SHP77 treated with DMSO at 0.1 percent for 48 hours (cell line): ENCODE measurements at regions not wholly inside any gene's neighbourhood (a gene's known extent, or its start where the extent isn't known, plus 50 kb on each side); places are given as distances from the start of the nearest gene placed in this dataset.
A peak's percentile ranks its signal among the peaks of the same experiment; 100 is the strongest.

Experiments
- DNase-seq: peaks from one replicate; lab custom pipeline; 2025; lab: John Stamatoyannopoulos, UW

DNA sequence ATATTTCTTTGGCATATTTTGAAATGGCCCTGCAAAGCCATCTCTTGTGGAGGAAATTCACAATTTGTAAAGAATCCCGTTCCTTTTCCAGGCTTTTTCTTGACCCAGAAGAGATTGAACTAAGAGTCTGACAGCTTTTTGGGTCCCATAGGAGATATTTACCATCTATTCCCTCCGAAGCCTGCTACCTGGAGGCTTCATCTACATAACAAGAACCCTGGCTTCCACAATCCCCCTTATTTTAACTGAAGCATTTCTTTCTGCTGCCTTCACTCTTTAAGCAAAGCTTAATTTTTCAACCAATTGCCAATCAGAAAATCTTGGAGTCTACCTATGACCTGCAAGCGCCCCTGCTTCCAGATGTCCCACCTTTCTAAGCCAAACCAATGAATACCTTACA, 248.1 kb upstream of the GADL1 start:
- DNase-seq, result no peak

GRCh38 chr3:31145062-31145461, 250.6 kb upstream of the GADL1 start:
- no peak for DNase-seq

DNA sequence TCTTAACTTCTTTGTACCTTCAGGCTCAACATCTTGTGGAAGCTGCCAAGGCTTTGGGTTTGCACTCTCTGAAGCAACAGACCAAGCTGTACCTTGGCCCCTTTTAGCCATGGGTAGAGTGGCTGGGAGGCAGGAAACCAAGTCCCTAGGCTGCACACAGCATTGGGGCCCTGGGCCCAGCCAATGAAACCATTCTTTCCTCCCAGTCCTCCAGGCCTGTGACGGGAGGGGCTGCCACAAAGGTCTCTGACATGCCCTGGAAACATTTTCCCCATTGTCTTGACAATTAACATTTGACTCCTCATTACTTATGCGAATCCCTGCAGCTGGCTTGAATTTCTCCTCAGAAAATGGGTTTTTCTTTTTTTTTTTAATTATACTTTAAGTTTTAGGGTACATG, 253.1 kb upstream of the GADL1 start:
- no peak for DNase-seq

GRCh38 chr3:31157047-31157694, 262.7 kb upstream of the GADL1 start:
- no peak for DNase-seq

GRCh38 chr3:31157893-31158620, 263.6 kb upstream of the GADL1 start:
- peak; percentile 46 for DNase-seq

- DNase-seq, result no peak
Observed at GRCh38 chr3:31159331-31160039, 265.0 kb upstream of the GADL1 start.

DNA sequence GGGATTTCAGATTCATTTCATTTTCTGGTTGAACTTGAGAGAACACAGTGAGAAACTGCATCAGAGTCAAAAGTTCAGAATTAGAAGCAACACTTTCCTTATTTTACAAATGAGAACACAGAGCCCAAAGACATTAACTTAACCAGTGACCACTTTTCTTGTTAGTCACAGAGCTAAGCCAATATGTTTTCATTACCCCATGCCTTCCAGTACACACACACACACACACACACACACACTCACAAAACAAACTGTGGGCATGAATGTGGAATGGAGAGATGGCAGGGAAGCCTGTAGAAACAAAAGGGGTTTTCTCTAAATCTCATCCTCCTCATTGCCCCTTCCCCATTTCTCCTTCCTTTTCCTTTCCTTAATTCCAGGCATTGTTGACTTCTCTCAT, 267.4 kb upstream of the GADL1 start:
- DNase-seq, result no peak

- DNase-seq, result no peak
Observed at GRCh38 chr3:31164381-31164780, 269.9 kb upstream of the GADL1 start.

GRCh38 chr3:31165399-31165860, 271.0 kb upstream of the GADL1 start:
- no peak for DNase-seq

- DNase-seq, result no peak
Observed at GRCh38 chr3:31166249-31166885, 271.9 kb upstream of the GADL1 start.

- no peak for DNase-seq
Observed at GRCh38 chr3:31167666-31168065, 273.2 kb upstream of the GADL1 start.

DNA sequence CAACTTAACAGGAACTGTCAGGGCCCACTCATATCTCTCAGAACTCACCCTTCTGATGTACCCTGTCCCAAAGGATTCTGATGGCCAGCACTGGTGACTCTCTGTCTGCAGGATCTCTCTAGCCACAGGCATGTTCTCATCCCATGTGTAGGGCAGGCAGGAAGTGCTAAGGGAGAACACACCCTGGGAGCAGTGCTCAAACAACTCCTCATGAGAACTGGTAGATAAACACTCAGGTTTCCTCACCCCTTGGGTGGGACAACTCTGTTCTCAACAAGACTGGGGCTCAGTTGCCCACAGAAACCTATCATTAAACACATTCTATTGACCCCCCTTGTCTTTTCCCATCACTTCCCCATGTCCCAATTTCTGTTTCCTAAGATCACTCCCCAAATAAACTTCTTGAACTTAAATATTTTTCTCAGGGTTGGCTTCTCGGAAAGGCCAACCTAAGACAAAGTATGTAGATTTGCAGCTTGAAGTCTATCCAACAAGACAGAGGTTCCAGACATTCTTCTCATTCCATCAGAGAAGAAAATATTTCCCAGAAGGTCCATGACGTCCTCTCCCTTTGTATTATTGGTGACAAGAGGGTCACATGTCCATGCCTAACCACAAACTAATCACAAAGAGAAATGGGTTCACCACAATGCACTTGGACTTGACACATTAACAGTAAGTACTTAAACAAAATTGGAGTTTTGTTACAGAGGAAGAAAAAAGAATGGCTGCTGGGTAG, 276.6 kb upstream of the GADL1 start:
- DNase-seq, result no peak

DNA sequence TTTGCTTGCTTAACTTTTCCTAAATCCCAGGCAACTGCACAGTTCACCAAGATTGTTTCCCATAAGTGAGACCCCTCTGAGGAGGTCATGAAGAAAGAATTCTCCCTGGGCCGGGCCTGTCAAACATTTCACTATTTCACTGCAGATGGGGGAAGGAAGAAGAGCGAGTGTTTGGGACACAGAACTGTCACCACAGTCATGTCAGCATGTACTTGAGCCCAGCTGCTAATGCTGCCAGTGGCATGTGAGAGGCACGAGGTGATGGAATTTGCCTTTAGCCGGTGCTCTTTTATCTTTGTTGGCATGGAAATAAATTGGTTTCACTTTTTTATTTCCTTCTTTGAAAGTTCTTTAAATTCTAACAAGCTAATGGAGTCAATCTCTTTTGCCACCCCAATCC, 277.9 kb upstream of the GADL1 start:
- no peak for DNase-seq

- DNase-seq, result no peak
Observed at GRCh38 chr3:31173118-31173718, 278.8 kb upstream of the GADL1 start.

- DNase-seq, result no peak
Observed at GRCh38 chr3:31174079-31174478, 279.6 kb upstream of the GADL1 start.

DNA sequence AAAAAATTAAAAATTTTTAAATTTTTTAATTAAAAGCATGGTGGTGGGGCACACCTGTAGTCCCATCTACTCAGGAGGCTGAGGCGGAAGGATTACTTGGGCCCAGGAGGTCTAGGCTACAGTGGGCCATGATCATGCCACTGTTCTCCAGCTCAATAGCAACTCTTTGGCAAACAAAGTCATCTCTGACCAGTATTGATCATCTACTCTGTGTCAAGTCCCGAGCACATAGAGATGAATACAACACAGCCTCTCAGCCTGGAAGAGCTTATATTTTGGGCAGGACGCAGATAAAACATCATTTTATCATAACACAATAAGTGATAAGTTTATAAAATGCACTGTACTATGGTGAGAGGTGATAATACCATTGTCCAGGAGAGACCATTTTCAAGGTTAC, 281.6 kb upstream of the GADL1 start:
- no peak for DNase-seq

DNA sequence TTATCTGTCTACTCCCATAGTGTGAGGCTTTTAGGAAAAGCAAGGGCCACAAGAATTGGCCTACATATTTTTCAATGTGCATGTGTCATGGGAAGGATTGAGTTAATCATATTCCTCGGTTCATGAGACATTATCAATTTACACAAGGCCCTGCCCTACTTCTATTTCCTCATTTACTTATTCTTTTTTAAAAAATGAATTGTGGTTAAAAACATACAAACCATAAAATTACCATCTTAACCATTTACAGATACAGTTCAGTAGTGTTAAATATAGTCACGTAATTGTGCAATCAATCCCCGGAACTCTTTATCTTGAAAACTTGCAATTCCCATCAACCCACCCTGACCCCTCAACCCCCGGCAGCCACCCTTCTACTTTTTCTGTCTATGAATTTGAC, 284.0 kb upstream of the GADL1 start:
- DNase-seq, result no peak

DNA sequence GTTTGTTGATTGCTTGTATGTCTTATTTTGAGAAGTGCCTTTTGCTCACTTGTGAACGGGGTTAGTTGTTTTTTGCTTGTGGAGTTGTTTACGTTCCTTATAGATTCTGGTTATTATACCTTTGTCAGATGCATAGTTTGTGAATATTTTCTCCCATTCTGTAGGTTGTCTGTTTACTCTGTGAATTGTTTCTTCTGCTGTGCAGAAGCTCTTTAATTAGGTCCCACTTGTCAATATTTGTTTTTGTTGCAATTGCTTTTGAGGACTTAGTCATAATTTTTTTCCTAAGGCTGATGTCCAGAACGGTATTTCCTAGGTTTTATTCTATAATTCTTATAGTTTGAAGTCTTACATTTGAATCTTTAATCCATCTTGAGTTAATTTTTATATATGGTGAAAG, 285.3 kb upstream of the GADL1 start:
- DNase-seq, result no peak

- no peak for DNase-seq
Observed at GRCh38 chr3:31180274-31180673, 285.8 kb upstream of the GADL1 start.

DNA sequence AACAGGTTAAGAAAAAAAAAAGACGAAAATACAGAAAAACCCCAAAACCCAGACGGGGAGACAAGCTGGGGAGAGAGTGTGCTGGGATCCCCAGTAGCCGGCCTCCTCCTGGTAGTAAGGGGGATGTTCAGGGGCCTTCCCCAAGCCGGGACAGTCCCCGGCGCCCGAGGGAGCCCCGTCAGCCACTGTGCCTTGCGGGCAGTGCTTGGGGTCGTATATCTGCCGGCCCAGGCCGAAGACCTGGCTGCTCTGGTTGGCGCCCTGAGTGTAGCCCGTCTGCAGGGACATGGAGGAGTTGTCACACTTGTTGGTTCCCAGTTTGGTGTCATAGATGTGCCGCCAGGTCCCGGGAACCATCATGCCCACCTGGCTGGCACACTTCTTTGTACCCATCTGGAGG, 287.2 kb upstream of the GADL1 start:
- no peak for DNase-seq

- no peak for DNase-seq
Observed at GRCh38 chr3:31182661-31183060, 288.2 kb upstream of the GADL1 start.
